SK-N-SH treated with all-trans-retinoic acid at 6 μM for 48 hours (cell line): ENCODE measurements at regions not wholly inside any gene's neighbourhood (a gene's known extent, or its start where the extent isn't known, plus 50 kb on each side); places are given as distances from the start of the nearest gene placed in this dataset.

Experiments used
- ATAC-seq: fragments of 200-7000 bp; cut with Tn5 transposase; 3 replicates; pipeline ENCODE4 v1.9.1; 2020; ENCODE audit warnings: mild to moderate bottlenecking, moderate library complexity
- ARNTL ChIP-seq: fragments of 450-650 bp; formaldehyde crosslinking; IDR thresholded peaks from 2 replicates; pipeline ENCODE4 v1.5.0; 2020; ENCODE audit warnings: low read depth, mild to moderate bottlenecking, moderate library complexity, borderline replicate concordance
- BACH2 ChIP-seq: fragments of 250-450 bp; sonication (Bioruptor Pico); IDR thresholded peaks from 2 replicates; pipeline ENCODE4 v1.9.0; 2021; ENCODE audit warnings: mild to moderate bottlenecking, borderline replicate concordance
- CSDC2 ChIP-seq: fragments of 250-450 bp; sonication (Bioruptor Pico); IDR thresholded peaks from 2 replicates; pipeline ENCODE4 v1.5.0; 2020; ENCODE audit warnings: mild to moderate bottlenecking, moderate library complexity
- ESRRG ChIP-seq: fragments of 250-450 bp; sonication (Bioruptor Pico); IDR thresholded peaks from 2 replicates; pipeline ENCODE4 v1.6.1; 2021; ENCODE audit warnings: mild to moderate bottlenecking
- GLIS3 ChIP-seq: fragments of 250-450 bp; sonication (Bioruptor Pico); IDR thresholded peaks from 2 replicates; pipeline ENCODE4 v1.5.0; 2020; ENCODE audit warnings: mild to moderate bottlenecking, moderate library complexity
- ISL1 ChIP-seq: fragments of 250-450 bp; sonication (Bioruptor Pico); IDR thresholded peaks from 2 replicates; pipeline ENCODE4 v2.1.2; 2022; ENCODE audit warnings: mild to moderate bottlenecking, moderate library complexity
- OSR1 ChIP-seq: fragments of 250-450 bp; sonication (Bioruptor Pico); IDR thresholded peaks from 2 replicates; pipeline ENCODE4 v1.8.0; 2022; ENCODE audit warnings: moderate library complexity, mild to moderate bottlenecking, inconsistent platforms
- PPARA ChIP-seq: fragments of 250-450 bp; sonication (Bioruptor Pico); IDR thresholded peaks from 2 replicates; pipeline ENCODE4 v1.5.0; 2020; ENCODE audit warnings: mild to moderate bottlenecking, borderline replicate concordance
- RARB ChIP-seq: fragments of 250-450 bp; sonication (Bioruptor Pico); IDR thresholded peaks from 2 replicates; pipeline ENCODE4 v1.8.0; 2021; ENCODE audit warnings: mild to moderate bottlenecking, moderate library complexity
- SNAI2 ChIP-seq: fragments of 250-450 bp; sonication (Bioruptor Pico); IDR thresholded peaks from 2 replicates; pipeline ENCODE4 v1.5.0; 2020; ENCODE audit warnings: mild to moderate bottlenecking, moderate library complexity
- TCF4 ChIP-seq: fragments of 250-450 bp; sonication (Bioruptor Pico); IDR thresholded peaks from 2 replicates; pipeline ENCODE4 v1.8.0; 2021; ENCODE audit warnings: mild to moderate bottlenecking, moderate library complexity, borderline replicate concordance
- TOX ChIP-seq: fragments of 250-450 bp; sonication (Bioruptor Pico); IDR thresholded peaks from 2 replicates; pipeline ENCODE4 v1.8.0; 2021; ENCODE audit warnings: mild to moderate bottlenecking, moderate library complexity, borderline replicate concordance
- ZC3H10 ChIP-seq: fragments of 250-450 bp; sonication (Bioruptor Pico); IDR thresholded peaks from 2 replicates; pipeline ENCODE4 v1.5.1; 2021; ENCODE audit warnings: mild to moderate bottlenecking, moderate library complexity
- ZFP3 ChIP-seq: fragments of 250-450 bp; sonication (Bioruptor Pico); IDR thresholded peaks from 2 replicates; pipeline ENCODE4 v1.5.0; 2020; ENCODE audit warnings: mild to moderate bottlenecking, moderate library complexity
- ZFP30 ChIP-seq: fragments of 450-650 bp; formaldehyde crosslinking; IDR thresholded peaks from 2 replicates; pipeline ENCODE4 v1.5.0; 2022; ENCODE audit warnings: mild to moderate bottlenecking, moderate library complexity
- ZNF565 ChIP-seq: fragments of 450-650 bp; formaldehyde crosslinking; conservative IDR thresholded peaks from 2 replicates; pipeline ENCODE4 v1.5.0; 2020; ENCODE audit warnings: low read depth, mild to moderate bottlenecking, moderate library complexity
- ZNF70 ChIP-seq: fragments of 450-650 bp; formaldehyde crosslinking; IDR thresholded peaks from 2 replicates; pipeline ENCODE4 v1.5.0; 2020; ENCODE audit warnings: mild to moderate bottlenecking, moderate library complexity
- ZNF8 ChIP-seq: fragments of 450-650 bp; formaldehyde crosslinking; IDR thresholded peaks from 2 replicates; pipeline ENCODE4 v1.5.0; 2020; ENCODE audit warnings: mild to moderate bottlenecking, moderate library complexity
- TF ChIP-seq, protein P1 (sequence below): fragments of 250-450 bp; sonication (Bioruptor Pico); IDR thresholded peaks from 2 replicates; pipeline ENCODE4 v1.8.0; 2021; ENCODE audit warnings: low read depth, mild to moderate bottlenecking, moderate library complexity, borderline replicate concordance
- TF ChIP-seq, protein P2 (sequence below): fragments of 250-450 bp; sonication (Bioruptor Pico); IDR thresholded peaks from 2 replicates; pipeline ENCODE4 v1.5.1; 2020; ENCODE audit warnings: low read depth, mild to moderate bottlenecking, moderate library complexity
- TF ChIP-seq, protein P3 (sequence below): fragments of 250-450 bp; sonication (Bioruptor Pico); IDR thresholded peaks from 2 replicates; pipeline ENCODE4 v1.5.0; 2020; ENCODE audit warnings: mild to moderate bottlenecking, moderate library complexity
- TF ChIP-seq, protein P4 (sequence below): fragments of 250-450 bp; sonication (Bioruptor Pico); IDR thresholded peaks from 2 replicates; pipeline ENCODE4 v1.8.0; 2020; ENCODE audit warnings: mild to moderate bottlenecking, moderate library complexity, borderline replicate concordance
- TF ChIP-seq, protein P5 (sequence below): fragments of 250-450 bp; sonication (Bioruptor Pico); IDR thresholded peaks from 2 replicates; pipeline ENCODE4 v1.5.1; 2021; ENCODE audit warnings: mild to moderate bottlenecking, moderate library complexity

DNA sequence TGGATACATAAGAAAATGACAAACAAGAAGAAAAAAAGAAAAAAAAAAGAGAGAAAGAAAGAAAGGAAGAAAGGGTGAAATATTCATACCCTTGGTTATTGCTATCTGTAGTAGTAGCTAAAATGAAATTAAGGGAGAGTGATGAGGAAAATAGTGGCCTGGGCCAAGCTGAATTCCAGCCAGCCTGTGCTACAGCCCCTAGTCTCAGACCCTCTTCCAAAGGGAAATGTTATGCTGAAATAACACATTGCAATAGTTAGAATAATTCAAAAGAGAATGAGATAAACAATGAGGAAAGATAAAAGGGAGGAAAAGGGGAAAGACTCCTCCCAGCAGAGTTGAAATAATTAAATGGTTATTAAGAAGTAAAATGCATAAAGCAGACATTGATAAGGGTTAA is 268.4 kb upstream of the ROBO1 start:
- TF ChIP-seq ZFP30 (CRISPR knock-in tag) (no peak), PPARA (CRISPR knock-in tag) (no peak), ISL1 (CRISPR knock-in tag) (no peak), ZFP3 (CRISPR knock-in tag) (no peak), SNAI2 (CRISPR knock-in tag) (no peak), TOX (CRISPR knock-in tag) (no peak), BACH2 (CRISPR knock-in tag) (no peak), OSR1 (CRISPR knock-in tag) (no peak), ZNF8 (no peak), ZNF565 (CRISPR knock-in tag) (no peak), CSDC2 (CRISPR knock-in tag) (no peak), GLIS3 (CRISPR knock-in tag) (no peak), ARNTL (no peak), TCF4 (CRISPR knock-in tag) (no peak), ZNF70 (CRISPR knock-in tag) (no peak), ZC3H10 (CRISPR knock-in tag) (no peak)
- TF ChIP-seq, protein P1, sequence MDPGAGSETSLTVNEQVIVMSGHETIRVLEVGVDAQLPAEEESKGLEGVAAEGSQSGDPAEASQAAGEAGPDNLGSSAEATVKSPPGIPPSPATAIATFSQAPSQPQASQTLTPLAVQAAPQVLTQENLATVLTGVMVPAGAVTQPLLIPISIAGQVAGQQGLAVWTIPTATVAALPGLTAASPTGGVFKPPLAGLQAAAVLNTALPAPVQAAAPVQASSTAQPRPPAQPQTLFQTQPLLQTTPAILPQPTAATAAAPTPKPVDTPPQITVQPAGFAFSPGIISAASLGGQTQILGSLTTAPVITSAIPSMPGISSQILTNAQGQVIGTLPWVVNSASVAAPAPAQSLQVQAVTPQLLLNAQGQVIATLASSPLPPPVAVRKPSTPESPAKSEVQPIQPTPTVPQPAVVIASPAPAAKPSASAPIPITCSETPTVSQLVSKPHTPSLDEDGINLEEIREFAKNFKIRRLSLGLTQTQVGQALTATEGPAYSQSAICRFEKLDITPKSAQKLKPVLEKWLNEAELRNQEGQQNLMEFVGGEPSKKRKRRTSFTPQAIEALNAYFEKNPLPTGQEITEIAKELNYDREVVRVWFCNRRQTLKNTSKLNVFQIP: no peak
- TF ChIP-seq, protein P2, sequence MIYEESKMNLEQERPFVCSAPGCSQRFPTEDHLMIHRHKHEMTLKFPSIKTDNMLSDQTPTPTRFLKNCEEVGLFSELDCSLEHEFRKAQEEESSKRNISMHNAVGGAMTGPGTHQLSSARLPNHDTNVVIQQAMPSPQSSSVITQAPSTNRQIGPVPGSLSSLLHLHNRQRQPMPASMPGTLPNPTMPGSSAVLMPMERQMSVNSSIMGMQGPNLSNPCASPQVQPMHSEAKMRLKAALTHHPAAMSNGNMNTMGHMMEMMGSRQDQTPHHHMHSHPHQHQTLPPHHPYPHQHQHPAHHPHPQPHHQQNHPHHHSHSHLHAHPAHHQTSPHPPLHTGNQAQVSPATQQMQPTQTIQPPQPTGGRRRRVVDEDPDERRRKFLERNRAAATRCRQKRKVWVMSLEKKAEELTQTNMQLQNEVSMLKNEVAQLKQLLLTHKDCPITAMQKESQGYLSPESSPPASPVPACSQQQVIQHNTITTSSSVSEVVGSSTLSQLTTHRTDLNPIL (CRISPR knock-in tag): no peak
- TF ChIP-seq, protein P3, sequence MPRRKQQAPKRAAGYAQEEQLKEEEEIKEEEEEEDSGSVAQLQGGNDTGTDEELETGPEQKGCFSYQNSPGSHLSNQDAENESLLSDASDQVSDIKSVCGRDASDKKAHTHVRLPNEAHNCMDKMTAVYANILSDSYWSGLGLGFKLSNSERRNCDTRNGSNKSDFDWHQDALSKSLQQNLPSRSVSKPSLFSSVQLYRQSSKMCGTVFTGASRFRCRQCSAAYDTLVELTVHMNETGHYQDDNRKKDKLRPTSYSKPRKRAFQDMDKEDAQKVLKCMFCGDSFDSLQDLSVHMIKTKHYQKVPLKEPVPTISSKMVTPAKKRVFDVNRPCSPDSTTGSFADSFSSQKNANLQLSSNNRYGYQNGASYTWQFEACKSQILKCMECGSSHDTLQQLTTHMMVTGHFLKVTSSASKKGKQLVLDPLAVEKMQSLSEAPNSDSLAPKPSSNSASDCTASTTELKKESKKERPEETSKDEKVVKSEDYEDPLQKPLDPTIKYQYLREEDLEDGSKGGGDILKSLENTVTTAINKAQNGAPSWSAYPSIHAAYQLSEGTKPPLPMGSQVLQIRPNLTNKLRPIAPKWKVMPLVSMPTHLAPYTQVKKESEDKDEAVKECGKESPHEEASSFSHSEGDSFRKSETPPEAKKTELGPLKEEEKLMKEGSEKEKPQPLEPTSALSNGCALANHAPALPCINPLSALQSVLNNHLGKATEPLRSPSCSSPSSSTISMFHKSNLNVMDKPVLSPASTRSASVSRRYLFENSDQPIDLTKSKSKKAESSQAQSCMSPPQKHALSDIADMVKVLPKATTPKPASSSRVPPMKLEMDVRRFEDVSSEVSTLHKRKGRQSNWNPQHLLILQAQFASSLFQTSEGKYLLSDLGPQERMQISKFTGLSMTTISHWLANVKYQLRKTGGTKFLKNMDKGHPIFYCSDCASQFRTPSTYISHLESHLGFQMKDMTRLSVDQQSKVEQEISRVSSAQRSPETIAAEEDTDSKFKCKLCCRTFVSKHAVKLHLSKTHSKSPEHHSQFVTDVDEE (CRISPR knock-in tag): no peak
- TF ChIP-seq, protein P4, sequence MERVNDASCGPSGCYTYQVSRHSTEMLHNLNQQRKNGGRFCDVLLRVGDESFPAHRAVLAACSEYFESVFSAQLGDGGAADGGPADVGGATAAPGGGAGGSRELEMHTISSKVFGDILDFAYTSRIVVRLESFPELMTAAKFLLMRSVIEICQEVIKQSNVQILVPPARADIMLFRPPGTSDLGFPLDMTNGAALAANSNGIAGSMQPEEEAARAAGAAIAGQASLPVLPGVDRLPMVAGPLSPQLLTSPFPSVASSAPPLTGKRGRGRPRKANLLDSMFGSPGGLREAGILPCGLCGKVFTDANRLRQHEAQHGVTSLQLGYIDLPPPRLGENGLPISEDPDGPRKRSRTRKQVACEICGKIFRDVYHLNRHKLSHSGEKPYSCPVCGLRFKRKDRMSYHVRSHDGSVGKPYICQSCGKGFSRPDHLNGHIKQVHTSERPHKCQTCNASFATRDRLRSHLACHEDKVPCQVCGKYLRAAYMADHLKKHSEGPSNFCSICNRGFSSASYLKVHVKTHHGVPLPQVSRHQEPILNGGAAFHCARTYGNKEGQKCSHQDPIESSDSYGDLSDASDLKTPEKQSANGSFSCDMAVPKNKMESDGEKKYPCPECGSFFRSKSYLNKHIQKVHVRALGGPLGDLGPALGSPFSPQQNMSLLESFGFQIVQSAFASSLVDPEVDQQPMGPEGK (CRISPR knock-in tag): no peak
- ATAC-seq: no peak

DNA sequence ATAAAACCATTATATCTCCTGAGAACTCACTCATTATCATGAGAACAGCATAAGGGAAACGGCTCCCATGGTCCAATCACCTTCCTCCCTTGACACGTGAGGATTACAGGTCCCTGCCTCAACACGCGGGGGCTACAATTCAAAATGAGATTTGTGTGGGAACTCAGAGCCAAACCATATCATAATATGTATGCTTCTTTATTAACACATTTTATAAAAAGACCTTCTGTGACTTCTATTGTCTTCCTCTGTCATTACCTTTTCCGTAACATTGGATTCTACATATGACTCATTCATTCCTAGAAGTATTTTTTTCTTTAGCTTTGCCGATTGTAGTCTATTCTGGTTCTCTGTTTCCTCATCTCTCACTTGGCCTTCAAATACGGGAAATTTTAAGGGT is 267.2 kb upstream of the ROBO1 start:
- no peak for ATAC-seq
- TF ChIP-seq ARNTL: no peak
- TF ChIP-seq ESRRG (CRISPR knock-in tag): no peak
- TF ChIP-seq, protein P3 (CRISPR knock-in tag): no peak
- TF ChIP-seq, protein P1: no peak
- no peak for TF ChIP-seq ISL1 (CRISPR knock-in tag)
- TF ChIP-seq ZFP30 (CRISPR knock-in tag): no peak
- TF ChIP-seq TCF4 (CRISPR knock-in tag): no peak
- TF ChIP-seq ZNF70 (CRISPR knock-in tag): no peak
- TF ChIP-seq OSR1 (CRISPR knock-in tag): no peak
- no peak for TF ChIP-seq BACH2 (CRISPR knock-in tag)
- TF ChIP-seq ZNF565 (CRISPR knock-in tag): no peak
- TF ChIP-seq TOX (CRISPR knock-in tag): no peak
- TF ChIP-seq ZFP3 (CRISPR knock-in tag): no peak
- TF ChIP-seq SNAI2 (CRISPR knock-in tag): no peak
- TF ChIP-seq, protein P5, sequence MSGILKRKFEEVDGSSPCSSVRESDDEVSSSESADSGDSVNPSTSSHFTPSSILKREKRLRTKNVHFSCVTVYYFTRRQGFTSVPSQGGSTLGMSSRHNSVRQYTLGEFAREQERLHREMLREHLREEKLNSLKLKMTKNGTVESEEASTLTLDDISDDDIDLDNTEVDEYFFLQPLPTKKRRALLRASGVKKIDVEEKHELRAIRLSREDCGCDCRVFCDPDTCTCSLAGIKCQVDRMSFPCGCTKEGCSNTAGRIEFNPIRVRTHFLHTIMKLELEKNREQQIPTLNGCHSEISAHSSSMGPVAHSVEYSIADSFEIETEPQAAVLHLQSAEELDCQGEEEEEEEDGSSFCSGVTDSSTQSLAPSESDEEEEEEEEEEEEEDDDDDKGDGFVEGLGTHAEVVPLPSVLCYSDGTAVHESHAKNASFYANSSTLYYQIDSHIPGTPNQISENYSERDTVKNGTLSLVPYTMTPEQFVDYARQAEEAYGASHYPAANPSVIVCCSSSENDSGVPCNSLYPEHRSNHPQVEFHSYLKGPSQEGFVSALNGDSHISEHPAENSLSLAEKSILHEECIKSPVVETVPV (CRISPR knock-in tag): no peak
- TF ChIP-seq CSDC2 (CRISPR knock-in tag): no peak
- TF ChIP-seq, protein P2 (CRISPR knock-in tag): no peak
- no peak for TF ChIP-seq RARB (CRISPR knock-in tag)
- no peak for TF ChIP-seq PPARA (CRISPR knock-in tag)
